ENCODE measurements at regions not wholly inside any gene's neighbourhood (a gene's known extent, or its start where the extent isn't known, plus 50 kb on each side); places are given as distances from the start of the nearest gene placed in this dataset.

GRCh38 chr12:41850046-41850445, 294.6 kb downstream of the GXYLT1 start:
- TF ChIP-seq CTCF (IDR thresholded peaks at IDR 0.05; ENCODE audit: low read depth, low read length) (no peak), POLR2A (IDR thresholded peaks at IDR 0.05; ENCODE audit: extremely low read depth, insufficient read length) (no peak), MYC (IDR thresholded peaks at IDR 0.05; ENCODE audit: low read depth, low read length) (no peak), MAX (IDR thresholded peaks at IDR 0.05; ENCODE audit: low read depth, low read length) (no peak)

Data from NB4 (cell line).